RWPE2 (cell line): ENCODE measurements at regions not wholly inside any gene's neighbourhood (a gene's known extent, or its start where the extent isn't known, plus 50 kb on each side); places are given as distances from the start of the nearest gene placed in this dataset.

Experiments used
- ATAC-seq: fragments of 200-7000 bp; cut with Tn5 transposase; 3 replicates; pipeline ENCODE4 v1.9.1; 2021; ENCODE audit warnings: low read depth
- DNase-seq: peaks from one replicate; pipeline ENCODE4 v3.0.0-alpha.2; 2020; ENCODE audit warnings: low spot score
- H3K27ac ChIP-seq: fragments of 450-650 bp; 2 replicates; pipeline ENCODE4 v1.5.1; 2017; ENCODE audit warnings: mild to moderate bottlenecking; ENCODE audit not compliant: poor library complexity, severe bottlenecking
- H3K27me3 ChIP-seq: fragments of 250-450 bp; sonication (Bioruptor Pico); 2 replicates; pipeline ENCODE4 v1.5.1; 2021; ENCODE audit warnings: mild to moderate bottlenecking, moderate library complexity; ENCODE audit not compliant: insufficient read depth, poor library complexity, severe bottlenecking
- H3K36me3 ChIP-seq: fragments of 250-450 bp; sonication (Bioruptor Pico); 2 replicates; pipeline ENCODE4 v1.5.1; 2020; ENCODE audit warnings: low read depth, mild to moderate bottlenecking, moderate library complexity
- H3K4me1 ChIP-seq: fragments of 250-450 bp; sonication (Bioruptor Pico); 2 replicates; pipeline ENCODE4 v1.5.1; 2021; ENCODE audit warnings: mild to moderate bottlenecking, moderate library complexity; ENCODE audit not compliant: insufficient read depth, poor library complexity, severe bottlenecking
- H3K4me3 ChIP-seq: fragments of 250-450 bp; sonication (Bioruptor Pico); 2 replicates; pipeline ENCODE4 v1.5.1; 2021; ENCODE audit warnings: mild to moderate bottlenecking, moderate library complexity; ENCODE audit not compliant: severe bottlenecking
- H3K9me3 ChIP-seq: fragments of 250-450 bp; sonication (Bioruptor Pico); 2 replicates; pipeline ENCODE4 v1.5.1; 2021; ENCODE audit warnings: mild to moderate bottlenecking, moderate library complexity; ENCODE audit not compliant: severe bottlenecking
- TF ChIP-seq, protein P1 (sequence below): fragments of 450-650 bp; IDR thresholded peaks from one replicate; pipeline ENCODE4 v1.5.1; 2017; ENCODE audit warnings: mild to moderate bottlenecking, moderate library complexity; ENCODE audit not compliant: poor library complexity, severe bottlenecking

DNA sequence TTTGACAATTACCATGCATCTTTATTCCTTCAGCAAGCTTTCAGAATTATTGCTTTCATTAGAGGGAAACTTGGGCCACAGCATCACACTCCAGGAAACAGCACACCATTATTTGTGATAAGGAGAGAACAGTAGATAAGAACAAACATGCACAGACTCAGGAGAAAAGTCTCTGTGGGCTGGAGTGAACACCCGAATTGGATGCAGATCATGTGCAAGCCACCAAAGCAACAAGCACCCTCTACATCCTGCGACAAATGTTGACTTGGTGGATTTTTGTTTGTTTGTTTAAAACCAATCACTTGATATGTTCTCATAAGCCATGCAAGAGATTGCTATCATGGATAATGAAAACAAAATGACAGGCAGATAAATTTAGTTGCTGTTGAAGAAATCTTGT lies 67.7 kb upstream of the ZFP64 start:
- Histone ChIP-seq H3K36me3 (no peaks in the 10 kb centered on the region), H3K4me1 (no peaks in the 10 kb centered on the region), H3K9me3 (no peaks in the 10 kb centered on the region), H3K27me3 (peaks cover 15% of the 10 kb centered on the region), H3K4me3 (no peak overlapping the region), H3K27ac (no peak overlapping the region)
- TF ChIP-seq, protein P1, sequence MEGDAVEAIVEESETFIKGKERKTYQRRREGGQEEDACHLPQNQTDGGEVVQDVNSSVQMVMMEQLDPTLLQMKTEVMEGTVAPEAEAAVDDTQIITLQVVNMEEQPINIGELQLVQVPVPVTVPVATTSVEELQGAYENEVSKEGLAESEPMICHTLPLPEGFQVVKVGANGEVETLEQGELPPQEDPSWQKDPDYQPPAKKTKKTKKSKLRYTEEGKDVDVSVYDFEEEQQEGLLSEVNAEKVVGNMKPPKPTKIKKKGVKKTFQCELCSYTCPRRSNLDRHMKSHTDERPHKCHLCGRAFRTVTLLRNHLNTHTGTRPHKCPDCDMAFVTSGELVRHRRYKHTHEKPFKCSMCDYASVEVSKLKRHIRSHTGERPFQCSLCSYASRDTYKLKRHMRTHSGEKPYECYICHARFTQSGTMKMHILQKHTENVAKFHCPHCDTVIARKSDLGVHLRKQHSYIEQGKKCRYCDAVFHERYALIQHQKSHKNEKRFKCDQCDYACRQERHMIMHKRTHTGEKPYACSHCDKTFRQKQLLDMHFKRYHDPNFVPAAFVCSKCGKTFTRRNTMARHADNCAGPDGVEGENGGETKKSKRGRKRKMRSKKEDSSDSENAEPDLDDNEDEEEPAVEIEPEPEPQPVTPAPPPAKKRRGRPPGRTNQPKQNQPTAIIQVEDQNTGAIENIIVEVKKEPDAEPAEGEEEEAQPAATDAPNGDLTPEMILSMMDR, result no peak
- DNase-seq (no peak), ATAC-seq (no peak)

GRCh38 chr20:52256454-52256853 lies 64.9 kb upstream of the ZFP64 start:
- TF ChIP-seq, protein P1, result no peak
- Histone ChIP-seq H3K4me1 (no peaks in the 10 kb centered on the region), H3K27me3 (peaks cover 9% of the 10 kb centered on the region), H3K36me3 (no peaks in the 10 kb centered on the region), H3K27ac (no peak overlapping the region), H3K9me3 (no peaks in the 10 kb centered on the region), H3K4me3 (no peak overlapping the region)
- ATAC-seq (no peak; the same call in 2 of the 3 replicates), DNase-seq (no peak)

DNA sequence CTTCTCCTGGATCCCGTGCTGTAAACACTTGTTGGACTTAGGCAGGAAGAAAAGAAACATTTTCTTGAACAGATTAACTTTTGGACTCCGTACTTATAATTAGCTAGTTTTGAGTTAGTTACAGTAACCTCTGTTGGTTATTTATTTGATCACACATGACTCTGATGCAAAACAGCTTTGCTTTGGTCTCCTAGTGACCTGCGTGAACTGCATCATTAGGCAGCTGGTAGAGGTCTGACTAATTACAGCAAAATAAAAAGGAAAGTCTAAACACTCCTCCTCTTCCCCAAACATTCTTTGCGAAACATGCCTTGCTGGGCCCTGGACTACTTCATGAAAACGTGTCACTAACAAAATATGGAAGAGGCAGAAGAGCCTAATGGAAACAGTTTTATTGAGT lies 61.1 kb upstream of the ZFP64 start:
- no peaks in the 10 kb centered on the region for H3K4me1 ChIP-seq
- no peaks in the 10 kb centered on the region for H3K27me3 ChIP-seq
- TF ChIP-seq, protein P1, result no peak
- H3K27ac ChIP-seq, result no peak overlapping the region
- ATAC-seq, result no peak
- no peak for DNase-seq
- H3K36me3 ChIP-seq, result no peaks in the 10 kb centered on the region
- H3K4me3 ChIP-seq, result no peak overlapping the region
- H3K9me3 ChIP-seq, result no peaks in the 10 kb centered on the region

DNA sequence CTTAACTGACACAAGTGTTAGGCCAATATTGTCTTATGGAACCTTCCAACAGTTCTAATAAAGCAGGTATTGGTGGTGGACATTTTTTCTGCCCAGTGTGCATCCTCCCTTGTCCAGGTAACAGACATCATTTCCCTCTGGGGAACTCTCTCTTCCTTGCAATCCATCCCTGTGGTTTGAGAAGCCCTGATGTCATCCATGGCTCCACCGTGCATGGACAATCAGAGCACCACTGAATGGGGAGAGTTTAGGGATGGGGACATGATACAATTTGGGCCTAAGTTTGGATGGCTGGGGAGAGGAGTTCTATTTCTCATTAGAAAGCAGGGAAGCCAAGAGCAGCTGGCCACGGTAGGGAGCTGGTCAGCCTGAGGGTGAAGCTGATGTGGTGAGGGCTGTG lies 60.2 kb upstream of the ZFP64 start:
- Histone ChIP-seq H3K27me3 (no peaks in the 10 kb centered on the region), H3K27ac (no peak overlapping the region), H3K9me3 (no peaks in the 10 kb centered on the region), H3K4me3 (no peak overlapping the region), H3K4me1 (no peaks in the 10 kb centered on the region), H3K36me3 (no peaks in the 10 kb centered on the region)
- TF ChIP-seq, protein P1, result no peak
- ATAC-seq (0 out of 3 replicates have a peak, but pooled peaks have one; percentile 7), DNase-seq (no peak)

DNA sequence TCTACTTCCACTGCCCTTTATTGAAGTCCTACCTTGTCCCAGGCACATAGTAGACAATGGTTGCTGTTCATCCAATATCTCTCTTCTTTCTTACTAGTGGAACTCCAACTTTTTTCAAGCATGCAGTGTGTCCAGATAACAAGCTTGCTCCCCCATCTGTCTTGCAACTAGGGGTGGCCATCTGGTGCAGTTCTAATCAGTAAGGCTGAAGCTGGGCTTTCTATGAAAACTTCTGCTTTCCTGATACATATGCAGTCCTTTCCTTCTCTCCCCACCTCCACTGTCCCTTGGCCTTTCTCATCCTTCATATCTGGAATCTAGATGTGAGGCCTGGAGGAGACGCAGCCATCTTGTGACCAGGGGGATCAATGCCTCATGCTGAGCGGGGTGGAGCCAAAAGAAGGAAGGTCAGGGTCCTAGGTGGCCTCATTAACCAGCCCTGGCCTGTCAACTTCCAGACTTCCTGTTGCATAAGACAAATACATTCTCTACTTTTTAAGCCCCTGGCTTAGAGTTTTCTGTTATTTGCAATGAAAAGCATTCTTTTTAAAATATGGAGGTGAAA lies 59.6 kb upstream of the ZFP64 start:
- Histone ChIP-seq H3K9me3 (no peaks in the 10 kb centered on the region), H3K4me3 (no peak overlapping the region), H3K27me3 (no peaks in the 10 kb centered on the region), H3K4me1 (no peaks in the 10 kb centered on the region), H3K27ac (no peak overlapping the region), H3K36me3 (no peaks in the 10 kb centered on the region)
- TF ChIP-seq, protein P1, result no peak
- no peak for DNase-seq
- ATAC-seq, result no peak
